GM21717 (cell line): ENCODE measurements at regions not wholly inside any gene's neighbourhood (a gene's known extent, or its start where the extent isn't known, plus 50 kb on each side); places are given as distances from the start of the nearest gene placed in this dataset.
"Not testable (repeated sequence)": the region's sequence is repeated elsewhere in the genome, so short reads cannot be mapped to it uniquely, and the experiment has no call there.

Source experiments
- ATAC-seq: cut with Tn5 transposase; IDR thresholded peaks from one replicate; pipeline ENCODE4 v1.9.1; 2021; ENCODE audit warnings: mild to moderate bottlenecking, moderate library complexity; ENCODE audit not compliant: unreplicated experiment

DNA sequence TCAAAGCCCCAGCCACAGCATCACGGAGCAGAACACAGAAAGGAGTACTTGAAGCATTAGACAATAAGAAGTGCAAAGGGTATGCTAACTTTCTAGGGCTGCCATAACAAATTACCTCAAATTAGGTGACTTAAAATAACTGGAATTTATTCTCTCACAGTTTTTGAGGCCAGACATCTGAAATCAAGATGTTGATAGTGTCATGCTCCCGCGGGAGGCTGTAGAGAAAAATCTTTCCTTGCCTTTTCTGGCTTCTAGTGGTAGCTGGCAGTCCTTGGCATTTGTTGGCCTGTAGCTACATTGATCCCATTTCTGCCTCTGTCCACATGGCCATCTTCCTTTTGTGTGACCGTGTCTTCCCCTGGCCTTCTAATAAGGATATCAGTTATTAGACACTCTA, 51.9 kb upstream of the SPDL1 start:
- no peak for ATAC-seq

DNA sequence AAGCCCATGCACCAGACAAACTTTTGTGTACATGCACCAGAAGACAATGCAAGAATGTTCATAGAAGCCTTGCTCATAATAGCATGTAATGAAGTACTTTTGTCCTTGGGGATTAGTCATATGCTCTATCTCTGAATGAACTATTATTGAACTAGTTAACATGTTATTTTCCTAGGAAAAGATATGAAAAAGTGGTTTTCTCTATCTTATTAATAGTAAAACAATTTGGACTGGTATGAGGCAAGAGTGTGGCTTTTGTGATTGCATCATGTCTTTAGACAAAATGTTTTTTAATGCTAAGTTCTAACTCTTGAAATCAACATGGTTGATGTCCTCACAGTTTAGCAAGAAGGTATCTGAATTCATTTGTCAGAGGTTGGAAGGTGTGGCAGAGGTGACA, 55.7 kb upstream of the SPDL1 start:
- ATAC-seq = no peak

DNA sequence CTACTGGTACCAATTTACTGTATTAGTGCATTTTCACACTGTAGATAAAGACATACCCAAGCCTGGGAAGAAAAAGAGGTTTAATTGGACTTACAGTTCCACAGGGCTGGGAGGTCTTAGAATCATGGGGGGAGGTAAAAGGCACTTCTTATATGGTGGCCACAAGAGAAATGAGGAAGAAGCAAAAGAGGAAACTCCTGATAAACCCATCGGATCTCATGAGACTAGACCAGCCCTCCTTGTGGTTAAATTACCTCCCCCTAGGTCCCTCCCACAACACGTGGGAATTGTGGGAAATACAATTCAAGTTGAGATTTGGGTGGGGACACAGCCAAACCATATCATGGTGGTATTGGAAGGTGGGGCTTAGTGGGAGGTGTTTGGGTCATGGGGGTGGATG, 56.5 kb upstream of the SPDL1 start:
- ATAC-seq = no peak

DNA sequence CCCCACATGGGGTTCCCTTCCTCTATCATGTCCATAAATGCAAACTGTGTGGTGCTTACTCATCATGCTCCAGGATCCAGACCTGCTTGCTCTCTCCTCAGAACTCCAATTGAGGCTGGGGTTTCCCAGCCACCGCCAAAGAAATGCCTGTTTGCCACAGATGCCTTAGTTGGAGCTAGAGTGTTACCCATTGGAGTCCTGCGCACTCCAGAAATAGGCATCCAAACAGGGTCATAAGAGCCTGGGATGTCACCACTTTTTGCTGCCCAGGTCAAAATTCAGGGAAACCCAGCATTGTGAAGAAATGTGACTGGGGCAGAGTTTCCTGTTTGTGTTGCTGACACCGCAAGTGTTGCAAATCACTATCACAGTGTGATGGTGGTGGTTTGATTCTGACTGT, 60.7 kb upstream of the SPDL1 start:
- no peak for ATAC-seq

DNA sequence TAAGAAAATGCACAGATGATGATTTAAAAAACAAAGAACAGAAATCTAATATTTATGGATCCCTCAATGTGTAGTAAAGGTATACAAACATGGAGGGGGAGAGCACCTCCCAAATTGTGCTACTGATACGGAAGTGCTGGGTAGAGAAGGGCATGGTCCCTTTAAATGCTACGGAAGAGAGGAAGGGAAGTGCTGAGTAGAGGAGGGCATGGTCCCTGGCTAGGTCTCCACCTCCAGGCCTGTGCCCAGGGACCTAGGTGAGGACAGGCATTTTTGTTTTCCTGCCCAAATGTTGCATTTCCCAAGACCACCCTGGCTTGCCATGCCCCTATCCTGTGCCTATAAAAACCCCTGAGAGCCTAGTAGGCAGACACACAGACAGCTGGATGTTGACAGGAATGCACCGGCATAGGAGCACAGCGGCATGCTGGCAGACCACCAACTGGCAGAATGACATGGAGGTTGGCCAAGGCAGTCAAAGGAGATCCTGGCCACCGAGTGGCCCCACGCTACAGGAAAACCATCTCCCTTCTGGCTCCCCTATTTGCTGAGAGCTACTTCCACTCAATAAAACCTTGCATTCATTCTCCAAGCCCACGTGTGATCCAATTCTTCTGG, 62.1 kb upstream of the SPDL1 start:
- ATAC-seq = no peak

DNA sequence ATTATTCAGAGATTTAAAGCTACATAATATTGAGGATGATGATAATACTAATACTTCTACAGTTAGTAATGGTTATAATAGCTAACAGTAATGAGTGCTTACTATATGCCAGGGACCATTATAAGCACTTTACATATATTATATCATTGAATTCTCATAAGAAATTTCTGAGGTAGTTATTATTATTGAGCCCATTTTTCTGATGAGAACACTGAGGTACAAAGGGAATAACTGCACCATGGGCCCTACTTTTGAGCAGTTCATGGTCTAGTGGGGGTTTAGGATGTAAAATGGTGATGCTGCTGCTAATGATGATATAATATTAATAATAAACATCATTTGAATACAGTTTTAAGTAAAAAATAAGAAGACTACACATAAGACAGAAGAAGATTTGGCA, 64.2 kb upstream of the SPDL1 start:
- ATAC-seq = no peak

DNA sequence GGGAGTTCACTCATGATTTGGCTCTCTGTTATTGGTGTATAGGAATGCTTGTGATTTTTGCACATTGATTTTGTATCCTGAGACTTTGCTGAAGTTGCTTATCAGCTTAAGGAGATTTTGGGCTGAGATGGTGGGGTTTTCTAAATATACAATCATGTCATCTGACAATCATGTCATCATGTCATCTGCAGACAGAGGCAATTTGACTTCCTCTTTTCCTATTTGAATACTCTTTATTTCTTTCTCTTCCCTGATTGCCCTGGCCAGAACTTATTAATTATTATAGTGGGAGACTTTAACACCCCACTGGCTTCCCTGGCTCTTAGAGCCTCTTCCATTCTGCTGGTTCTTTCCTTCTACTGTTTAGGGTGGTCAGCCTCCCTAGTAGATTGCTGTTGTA, 64.8 kb upstream of the SPDL1 start:
- not testable (repeated sequence) for ATAC-seq

DNA sequence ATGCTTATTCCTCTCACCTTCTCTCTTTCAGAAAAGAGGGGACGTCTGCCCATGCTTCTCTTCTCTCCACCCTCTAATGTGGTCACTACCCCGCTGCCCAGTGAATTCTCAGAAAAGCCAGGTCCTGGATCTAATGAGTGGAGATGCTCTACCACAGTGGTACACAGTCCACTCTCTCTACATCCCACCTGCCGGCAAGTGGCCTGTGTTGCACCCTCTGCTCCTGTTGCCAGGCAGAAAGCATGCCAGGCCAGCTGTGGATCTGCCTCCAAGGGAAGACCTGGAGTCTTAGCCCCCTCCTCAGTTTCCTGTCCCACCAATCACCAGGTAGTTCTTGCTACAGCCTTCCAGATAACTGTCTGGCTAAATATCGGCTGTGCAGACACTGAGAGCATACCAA, 71.2 kb upstream of the SPDL1 start:
- no peak for ATAC-seq

DNA sequence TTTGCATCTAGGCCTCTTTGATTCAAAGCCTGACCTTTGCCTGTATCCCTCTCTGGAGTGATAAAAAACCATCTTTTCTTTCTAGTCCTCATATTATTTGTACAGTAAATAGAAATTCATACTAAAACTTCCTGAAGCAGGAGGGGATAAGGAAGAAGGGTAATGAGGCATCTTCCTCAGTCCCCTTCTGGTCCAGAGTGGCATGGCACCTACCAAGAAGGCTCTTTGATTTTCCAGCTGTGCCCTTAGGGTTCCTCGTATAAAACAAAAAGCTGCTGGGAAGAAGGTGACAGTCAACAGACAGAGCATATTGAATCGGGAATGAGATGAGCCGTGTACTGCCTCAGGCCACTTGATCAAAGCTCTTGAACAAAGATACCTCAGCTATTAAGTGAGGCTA, 71.9 kb upstream of the SPDL1 start:
- ATAC-seq = no peak

DNA sequence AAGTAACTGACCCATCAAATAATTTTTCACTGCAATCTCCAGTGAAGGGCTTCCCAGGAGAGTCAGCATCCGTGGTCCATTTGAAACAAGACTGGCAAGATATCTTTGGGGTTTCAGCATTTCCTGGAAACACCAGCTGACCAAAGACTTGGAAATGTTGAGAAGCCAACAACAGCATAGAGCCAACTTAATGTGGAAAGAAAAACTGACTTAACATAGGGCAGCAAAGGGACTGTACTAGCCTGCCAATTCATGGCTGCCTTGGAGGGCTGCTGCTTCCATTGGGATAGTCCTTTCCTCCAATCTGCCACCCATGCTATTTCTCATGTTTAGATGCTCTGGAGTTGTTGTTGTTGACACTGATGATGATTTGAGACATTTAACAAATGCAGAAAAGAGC, 76.5 kb upstream of the SPDL1 start:
- ATAC-seq = no peak

DNA sequence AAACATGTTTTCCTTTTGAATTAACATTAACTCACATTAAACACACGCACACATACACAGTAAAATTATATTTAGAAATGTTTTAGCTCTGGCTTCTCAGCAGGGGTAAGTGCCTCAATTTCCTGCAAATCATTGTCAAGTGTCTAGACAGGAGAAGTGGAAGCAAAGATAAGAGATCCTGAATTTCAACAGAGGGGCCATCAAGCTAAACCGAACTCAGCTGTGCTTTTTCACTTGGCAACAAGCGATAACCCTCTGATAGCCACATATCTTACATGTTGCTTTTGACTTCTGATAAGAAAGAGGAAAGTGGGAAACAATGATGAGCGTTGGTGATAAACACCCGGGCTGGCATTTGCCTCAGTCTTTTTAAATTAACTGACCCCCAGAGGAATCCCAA, 79.7 kb upstream of the SPDL1 start:
- ATAC-seq = no peak

DNA sequence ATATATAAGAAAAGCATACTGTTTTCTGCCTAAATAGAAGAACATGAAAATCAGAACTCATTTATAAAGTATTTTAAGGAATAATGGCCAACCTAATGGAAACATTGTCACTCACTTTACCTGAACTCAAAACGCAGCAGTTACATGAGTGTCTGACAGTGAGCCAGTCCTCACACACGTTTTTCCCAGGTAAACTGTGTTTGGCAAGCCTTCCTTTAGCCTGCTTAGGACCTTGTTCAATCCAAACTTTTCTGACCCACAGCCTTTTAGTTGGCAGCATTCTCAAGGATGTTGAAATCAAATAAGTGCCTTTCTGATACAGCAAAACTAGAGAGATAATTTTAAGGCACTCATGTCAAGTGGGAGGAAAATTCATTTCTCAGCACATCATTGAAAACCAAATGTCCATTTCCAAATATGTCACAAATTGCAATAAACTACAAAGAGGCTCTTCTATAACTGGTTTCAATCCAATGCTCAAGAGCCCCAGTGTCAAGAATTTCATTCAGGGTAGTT, 83.5 kb upstream of the SPDL1 start:
- ATAC-seq = no peak

DNA sequence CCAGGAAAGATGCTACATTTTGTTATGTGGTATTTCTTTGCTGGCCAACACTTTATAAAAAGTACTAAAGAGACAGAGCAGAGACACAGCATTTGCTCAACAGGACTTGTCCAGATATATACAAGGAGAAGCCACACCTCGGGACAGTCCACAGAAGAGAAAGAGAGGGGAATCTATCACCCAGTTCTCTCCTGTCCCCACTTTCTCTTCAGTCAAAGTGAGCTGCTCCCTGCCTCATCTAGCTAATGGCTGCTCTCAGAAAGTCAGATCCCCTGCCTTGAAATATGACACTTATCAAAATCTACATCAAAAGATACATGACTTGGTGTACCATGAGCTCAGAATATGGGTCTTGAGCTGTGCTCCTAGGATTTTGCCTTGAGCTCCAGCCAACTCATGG, 86.7 kb upstream of the SPDL1 start:
- no peak for ATAC-seq

DNA sequence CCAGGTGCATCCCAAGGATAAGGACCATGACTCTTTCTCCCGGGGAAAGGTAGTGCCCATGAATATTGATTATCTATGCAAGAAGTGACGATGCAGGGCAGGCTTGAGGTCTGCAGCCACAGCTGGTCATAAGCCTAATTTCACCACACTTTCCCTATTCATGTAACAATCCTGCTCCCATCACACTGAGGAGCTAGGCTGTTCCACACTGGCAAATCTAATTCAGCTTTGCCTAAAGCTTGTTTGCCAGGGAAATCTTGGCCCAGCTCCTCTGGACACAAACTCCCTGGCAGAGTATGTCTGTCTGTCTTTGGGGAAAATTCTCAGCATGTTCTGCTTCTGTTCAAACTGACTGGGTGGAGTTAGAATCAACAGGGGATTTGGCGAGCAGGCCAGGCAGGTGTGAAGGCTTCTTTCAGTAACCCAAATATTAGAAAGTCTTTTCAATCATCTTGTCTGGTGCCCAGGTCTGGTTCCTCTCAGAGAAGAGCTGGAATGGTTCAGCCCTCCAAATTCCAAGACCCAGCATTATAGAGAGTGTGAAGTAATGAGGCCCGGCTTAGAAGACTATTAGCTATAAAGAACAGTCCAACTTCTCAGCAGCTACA, 88.5 kb upstream of the SPDL1 start:
- no peak for ATAC-seq

DNA sequence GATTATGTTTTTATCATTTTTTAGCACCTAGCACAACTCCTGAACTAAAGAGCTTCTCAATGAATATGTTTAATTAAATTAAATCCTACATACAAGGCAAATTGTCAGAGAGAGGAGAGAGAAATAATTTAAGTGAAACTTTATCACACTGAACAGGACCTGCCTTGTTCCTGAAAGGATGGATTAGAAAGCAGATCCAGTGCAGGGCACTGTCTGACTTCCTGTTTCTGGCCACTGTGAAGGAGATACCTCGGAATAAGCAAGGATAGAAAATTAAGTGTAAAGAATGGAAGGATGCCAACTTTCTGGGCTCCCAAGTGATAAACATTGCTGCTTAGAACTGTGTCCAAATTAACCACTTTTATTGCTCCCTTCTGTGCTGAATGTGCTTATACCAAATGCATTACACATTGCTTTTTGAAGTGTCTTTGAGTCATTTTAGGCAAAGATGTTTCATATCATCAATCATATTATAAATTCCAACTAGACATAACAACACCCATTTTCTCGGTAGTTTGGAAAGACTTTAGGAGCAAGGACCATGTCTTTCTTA, 89.1 kb upstream of the SPDL1 start:
- ATAC-seq = no peak

DNA sequence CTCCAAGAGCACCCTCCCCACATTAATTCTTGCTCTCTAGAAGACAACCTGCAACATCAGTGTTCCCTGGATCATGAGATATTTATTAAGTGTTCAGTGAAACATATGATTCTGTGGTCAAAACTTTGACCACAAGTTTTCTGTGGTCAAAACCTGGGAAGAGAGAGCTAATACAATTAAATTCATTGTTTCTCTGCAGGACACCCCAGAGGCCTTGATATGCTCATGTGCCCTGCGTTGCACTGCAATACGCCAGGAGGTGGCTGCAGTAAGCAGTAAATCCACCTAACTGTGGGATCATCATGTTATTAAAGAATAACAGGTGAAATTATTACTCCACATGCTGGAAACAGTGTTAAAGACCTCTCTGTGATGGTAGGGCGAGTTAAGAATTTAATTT, 109.3 kb upstream of the SPDL1 start:
- no peak for ATAC-seq

DNA sequence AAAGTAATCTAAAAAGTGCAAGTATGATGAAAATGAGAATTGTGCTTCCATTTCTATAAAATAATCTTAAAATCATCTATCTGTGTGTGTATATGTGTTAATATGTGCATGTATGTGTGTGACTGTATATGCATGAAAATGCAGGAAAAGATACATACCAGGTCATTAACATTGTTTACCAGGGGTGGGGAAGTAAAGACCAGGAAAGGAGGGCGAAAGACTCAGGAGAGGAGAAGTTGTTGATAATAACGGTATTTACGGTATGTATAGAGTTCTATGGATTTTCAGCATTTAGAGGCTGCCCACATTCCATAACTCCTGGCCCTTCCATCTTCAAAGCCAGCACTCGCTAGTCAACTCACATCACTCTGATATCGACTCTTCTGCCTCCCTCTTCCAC, 111.0 kb upstream of the SPDL1 start:
- ATAC-seq = no peak

DNA sequence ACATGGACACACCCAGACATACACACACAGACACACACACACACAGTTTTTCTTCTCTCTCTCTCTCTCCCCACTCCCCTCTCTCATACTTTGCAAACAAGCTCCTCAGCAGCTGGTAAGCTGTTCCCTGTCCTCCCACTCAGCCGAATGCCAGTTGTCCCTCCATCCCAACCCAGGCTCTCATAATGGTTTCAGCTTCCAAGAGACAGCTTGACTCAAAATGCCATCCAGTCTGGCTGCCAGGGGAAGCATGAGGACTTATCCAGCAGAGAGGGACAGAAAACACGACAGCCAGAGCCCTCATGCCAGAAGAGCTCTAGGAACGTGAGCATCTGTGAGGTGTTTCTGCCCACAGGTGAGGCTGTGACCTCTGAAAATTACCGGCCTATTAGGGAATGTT, 112.6 kb upstream of the SPDL1 start:
- ATAC-seq = no peak

DNA sequence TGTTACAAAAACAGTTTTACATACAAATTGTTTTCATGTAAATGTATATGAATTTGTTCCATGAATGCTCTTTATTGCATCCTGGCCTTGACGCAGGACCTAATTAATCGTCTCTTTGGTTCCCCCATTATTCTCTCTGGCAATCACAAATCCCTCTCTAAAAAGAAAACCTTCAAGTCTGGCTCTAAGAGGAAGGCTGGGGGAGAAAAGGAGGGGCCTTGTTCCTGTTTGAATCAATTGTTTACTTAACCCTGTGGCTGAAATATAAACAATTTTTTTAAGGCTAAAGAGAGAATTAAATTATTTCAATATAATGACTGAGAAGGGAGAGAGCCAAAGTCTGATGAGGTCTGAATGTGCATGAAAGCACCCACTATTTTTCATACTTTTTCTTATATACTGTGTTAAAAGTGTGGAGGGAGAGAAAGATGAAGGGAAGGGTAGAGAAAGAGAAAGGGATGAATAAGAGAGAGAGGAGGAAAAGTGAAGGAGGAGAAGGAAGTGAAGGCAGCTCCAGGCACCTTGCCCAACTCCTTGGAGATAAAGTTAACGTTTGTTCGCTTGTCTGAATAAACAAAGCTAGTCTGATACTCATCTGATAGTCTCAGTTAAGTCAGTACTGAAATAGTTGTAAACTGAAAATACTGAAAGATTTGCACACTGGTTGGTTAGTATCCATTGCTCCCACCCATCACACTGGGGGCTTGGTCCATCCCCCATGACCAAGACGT, 116.4 kb upstream of the SPDL1 start:
- ATAC-seq = no peak

DNA sequence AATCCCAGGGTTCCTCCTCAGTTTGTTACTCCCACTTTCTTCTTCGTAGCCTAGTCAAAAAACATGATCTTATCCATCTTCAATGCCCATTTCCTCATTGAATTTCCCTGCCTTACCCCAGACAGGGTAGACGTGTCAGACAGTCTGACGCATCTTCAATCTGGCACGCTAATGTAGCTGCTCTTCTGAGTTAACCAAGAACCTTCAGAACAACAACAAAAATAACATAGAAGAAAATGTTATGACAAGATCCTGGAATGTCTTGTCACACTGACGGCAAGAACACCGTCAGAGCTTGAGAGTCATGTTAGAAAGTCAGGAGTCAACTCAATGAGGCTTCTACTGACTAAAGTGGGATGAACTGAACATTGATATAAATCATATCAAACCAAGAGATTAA, 122.7 kb upstream of the SPDL1 start:
- no peak for ATAC-seq

DNA sequence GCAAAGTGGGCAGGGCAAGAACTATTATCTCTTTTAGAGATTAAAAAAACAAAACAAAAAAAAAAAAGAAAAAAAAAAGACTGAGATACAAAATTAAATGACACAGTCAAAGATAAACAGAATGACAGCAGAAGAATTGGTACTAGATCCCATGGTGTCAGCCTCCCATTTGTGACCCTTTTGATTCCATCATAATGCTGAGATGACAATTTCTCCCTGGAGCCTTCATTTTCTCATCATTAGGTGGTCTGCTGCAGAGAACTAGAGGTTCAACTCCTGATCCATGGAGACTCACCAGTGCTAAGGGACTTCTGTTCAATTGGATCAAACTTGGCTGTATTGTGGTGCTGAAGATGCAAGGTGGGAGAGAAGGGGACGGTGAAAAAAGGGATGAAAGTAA, 123.5 kb upstream of the SPDL1 start:
- ATAC-seq = no peak

DNA sequence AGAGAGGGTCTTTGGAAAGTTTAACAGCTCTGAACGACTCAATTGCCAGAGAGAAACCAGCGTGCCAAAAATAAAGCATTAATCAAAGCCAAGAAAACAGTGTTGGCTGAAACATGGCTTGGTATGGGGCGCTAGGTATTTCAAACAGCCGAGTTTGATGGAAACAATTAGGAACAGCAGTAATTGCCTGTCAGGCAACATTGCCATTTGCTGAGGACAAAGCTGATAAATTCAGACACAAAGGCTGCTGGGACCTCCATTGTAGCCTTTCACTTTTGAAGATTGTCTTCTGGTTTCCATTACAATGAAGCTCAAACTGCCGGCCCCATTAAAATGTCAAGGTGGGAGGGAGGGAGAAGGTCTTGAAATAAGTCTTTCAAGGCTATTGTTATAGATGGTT, 125.4 kb upstream of the SPDL1 start:
- ATAC-seq = no peak
